Mesodermal cell (in vitro differentiated cells): ENCODE measurements at regions not wholly inside any gene's neighbourhood (a gene's known extent, or its start where the extent isn't known, plus 50 kb on each side); places are given as distances from the start of the nearest gene placed in this dataset.
"Not testable (repeated sequence)": the region's sequence is repeated elsewhere in the genome, so short reads cannot be mapped to it uniquely, and the experiment has no call there.

ENCODE experiments used
- H3K27ac ChIP-seq: 2 replicates; pipeline ENCODE4 v1.7.0; 2013; ENCODE audit warnings: mild to moderate bottlenecking, low read depth, low read length, moderate library complexity; ENCODE audit not compliant: severe bottlenecking
- H3K36me3 ChIP-seq: 2 replicates; pipeline ENCODE4 v1.7.1; 2013; ENCODE audit warnings: mild to moderate bottlenecking, low read length, moderate library complexity; ENCODE audit not compliant: control insufficient read depth, insufficient read depth
- H3K4me1 ChIP-seq: one replicate; pipeline ENCODE4 v1.7.1; 2013; ENCODE audit warnings: mild to moderate bottlenecking, low read length; ENCODE audit not compliant: insufficient read depth, control insufficient read depth, poor library complexity, severe bottlenecking
- H3K4me3 ChIP-seq: 2 replicates; pipeline ENCODE4 v1.7.0; 2013; ENCODE audit warnings: low read length, control low read depth, mild to moderate bottlenecking; ENCODE audit not compliant: insufficient read depth, poor library complexity, severe bottlenecking; ENCODE audit errors: extremely low read depth
- H3K9me3 ChIP-seq: 2 replicates; pipeline ENCODE4 v1.7.1; 2013; ENCODE audit warnings: mild to moderate bottlenecking, low read length, moderate library complexity; ENCODE audit not compliant: control insufficient read depth
- whole genome bisulfite sequencing, 2 experiments: methylation state at CpG; one replicate each; pipeline ENCODE4 v1.1.5; 2013; ENCODE audit warnings: missing lambda C conversion rate in 2 of 2; ENCODE audit not compliant: insufficient coverage in 2 of 2; 5-methylcytosine and 5-hydroxymethylcytosine counted together

- H3K27ac ChIP-seq, H3K36me3 ChIP-seq, H3K4me3 ChIP-seq, H3K9me3 ChIP-seq, H3K4me1 ChIP-seq: not testable (repeated sequence)
- WGBS, 2 experiments: 86 to 88% methylated on average over 1 of the region's 2 CpGs
Observed at GRCh38 chr2:144760939-144761338, 241.0 kb upstream of the ZEB2 start.

- Histone ChIP-seq H3K36me3 (no peaks in the 10 kb centered on the region), H3K9me3 (no peaks in the 10 kb centered on the region), H3K4me1 (no peaks in the 10 kb centered on the region), H3K4me3 (no peak overlapping the region), H3K27ac (no peak overlapping the region)
Observed at GRCh38 chr2:144759746-144760145, 239.8 kb upstream of the ZEB2 start.

- not testable (repeated sequence) for H3K4me1 ChIP-seq, H3K27ac ChIP-seq, H3K9me3 ChIP-seq, H3K36me3 ChIP-seq, H3K4me3 ChIP-seq
Observed at GRCh38 chr2:144758196-144758595, 238.3 kb upstream of the ZEB2 start.

GRCh38 chr2:144753416-144753815, 233.5 kb upstream of the ZEB2 start:
- no peaks in the 10 kb centered on the region for H3K4me1 ChIP-seq
- H3K36me3 ChIP-seq: no peaks in the 10 kb centered on the region
- WGBS, 2 experiments: 73 to 100% methylated on average over 1 to 2 of the region's 3 CpGs
- no peak overlapping the region for H3K27ac ChIP-seq
- peaks cover 4% of the 10 kb centered on the region for H3K9me3 ChIP-seq
- no peak overlapping the region for H3K4me3 ChIP-seq

GRCh38 chr2:144751142-144751905, 231.4 kb upstream of the ZEB2 start:
- H3K4me1 ChIP-seq: no peaks in the 10 kb centered on the region
- H3K27ac ChIP-seq: no peak overlapping the region
- peaks cover 10% of the 10 kb centered on the region for H3K9me3 ChIP-seq
- no peak overlapping the region for H3K4me3 ChIP-seq
- H3K36me3 ChIP-seq: no peaks in the 10 kb centered on the region
- WGBS, 2 experiments: no CpG with 5 or more reads among the region's 3 CpGs

- H3K4me3 ChIP-seq: no peak overlapping the region
- no peaks in the 10 kb centered on the region for H3K36me3 ChIP-seq
- no peaks in the 10 kb centered on the region for H3K4me1 ChIP-seq
- no peak overlapping the region for H3K27ac ChIP-seq
- whole genome bisulfite sequencing, 2 experiments: no CpG with 5 or more reads among the region's 1 CpG
- peaks cover 10% of the 10 kb centered on the region for H3K9me3 ChIP-seq
Observed at GRCh38 chr2:144749188-144749587, 229.3 kb upstream of the ZEB2 start.

GRCh38 chr2:144748443-144748842, 228.5 kb upstream of the ZEB2 start:
- WGBS, 2 experiments: 83 to 100% methylated on average over 2 to 4 of the region's 5 CpGs
- H3K36me3 ChIP-seq: no peaks in the 10 kb centered on the region
- no peaks in the 10 kb centered on the region for H3K4me1 ChIP-seq
- no peak overlapping the region for H3K27ac ChIP-seq
- H3K9me3 ChIP-seq: peaks cover 10% of the 10 kb centered on the region
- H3K4me3 ChIP-seq: no peak overlapping the region

GRCh38 chr2:144747571-144747970, 227.7 kb upstream of the ZEB2 start:
- H3K4me1 ChIP-seq: no peaks in the 10 kb centered on the region
- no peaks in the 10 kb centered on the region for H3K36me3 ChIP-seq
- 85 to 89% methylated on average over 11 of the region's 14 CpGs for WGBS, 2 experiments
- H3K27ac ChIP-seq: no peak overlapping the region
- H3K9me3 ChIP-seq: peaks cover 10% of the 10 kb centered on the region
- no peak overlapping the region for H3K4me3 ChIP-seq

GRCh38 chr2:144745424-144745823, 225.5 kb upstream of the ZEB2 start:
- Histone ChIP-seq H3K27ac (no peak overlapping the region), H3K36me3 (no peaks in the 10 kb centered on the region), H3K9me3 (peaks cover 10% of the 10 kb centered on the region), H3K4me3 (no peak overlapping the region), H3K4me1 (no peaks in the 10 kb centered on the region)
- 83 to 87% methylated on average over 1 to 6 of the region's 6 CpGs for WGBS, 2 experiments

- H3K4me1 ChIP-seq: no peaks in the 10 kb centered on the region
- no peaks in the 10 kb centered on the region for H3K9me3 ChIP-seq
- H3K36me3 ChIP-seq: no peaks in the 10 kb centered on the region
- H3K4me3 ChIP-seq: no peak overlapping the region
- no peak overlapping the region for H3K27ac ChIP-seq
Observed at GRCh38 chr2:144738749-144739148, 218.8 kb upstream of the ZEB2 start.

GRCh38 chr2:144730711-144731110, 210.8 kb upstream of the ZEB2 start:
- Histone ChIP-seq H3K9me3 (no peaks in the 10 kb centered on the region), H3K27ac (no peak overlapping the region)
- 40 to 85% methylated on average over 1 to 2 of the region's 2 CpGs for WGBS, 2 experiments

More at GRCh38 chr2:144730711-144731110, 210.8 kb upstream of the ZEB2 start:
- H3K4me1 ChIP-seq: no peaks in the 10 kb centered on the region
- H3K4me3 ChIP-seq: no peak overlapping the region
- no peaks in the 10 kb centered on the region for H3K36me3 ChIP-seq
